Fibroblast of pulmonary artery (primary cell): ENCODE measurements at regions not wholly inside any gene's neighbourhood (a gene's known extent, or its start where the extent isn't known, plus 50 kb on each side); places are given as distances from the start of the nearest gene placed in this dataset.

ENCODE experiments used
- DNase-seq: peaks from one replicate; pipeline ENCODE4 v3.0.0-alpha.2; 2010; ENCODE audit warnings: low read depth
- H3K4me3 ChIP-seq: replicated peaks from 2 replicates; pipeline ENCODE4 v1.5.1; 2011; ENCODE audit warnings: low read depth, mild to moderate bottlenecking, control low read depth, low read length, moderate library complexity
- CTCF ChIP-seq: IDR thresholded peaks from 2 replicates; pipeline ENCODE4 v1.5.1; 2011; ENCODE audit warnings: mild to moderate bottlenecking, control low read depth, low read length, inconsistent platforms; ENCODE audit errors: missing control alignments

GRCh38 chr2:120905824-120906571 lies 170.3 kb downstream of the GLI2 start:
- no peak for TF ChIP-seq CTCF
- no peak overlapping the region for H3K4me3 ChIP-seq
- DNase-seq: no peak

GRCh38 chr2:120906914-120907313 lies 171.2 kb downstream of the GLI2 start:
- no peak for DNase-seq
- TF ChIP-seq CTCF: no peak
- H3K4me3 ChIP-seq: no peak overlapping the region

- TF ChIP-seq CTCF: no peak
- no peak for DNase-seq
- H3K4me3 ChIP-seq: no peak overlapping the region
Measured at GRCh38 chr2:120907822-120908221, 172.2 kb downstream of the GLI2 start.

GRCh38 chr2:120908314-120908975 lies 172.8 kb downstream of the GLI2 start:
- H3K4me3 ChIP-seq: no peak overlapping the region
- DNase-seq: no peak

GRCh38 chr2:120909102-120909501 lies 173.4 kb downstream of the GLI2 start:
- no peak overlapping the region for H3K4me3 ChIP-seq
- TF ChIP-seq CTCF: no peak
- no peak for DNase-seq

More at GRCh38 chr2:120908314-120908975, 172.8 kb downstream of the GLI2 start:
- TF ChIP-seq CTCF: no peak

- H3K4me3 ChIP-seq: no peak overlapping the region
- no peak for TF ChIP-seq CTCF
- DNase-seq: no peak
Measured at GRCh38 chr2:120910164-120910563, 174.5 kb downstream of the GLI2 start.
